Vagina (tissue), 2 donors: ENCODE measurements at regions not wholly inside any gene's neighbourhood (a gene's known extent, or its start where the extent isn't known, plus 50 kb on each side); places are given as distances from the start of the nearest gene placed in this dataset.
"Not testable (repeated sequence)": the region's sequence is repeated elsewhere in the genome, so short reads cannot be mapped to it uniquely, and the experiment has no call there.

Source experiments
- DNase-seq, 2 donors: peaks; one replicate each; pipeline ENCODE4 v3.0.0-alpha.2; 2017; ENCODE audit errors: extremely low spot score in 2 of 2
- H3K27ac ChIP-seq: fragments of 200-600 bp; sonication (generic); one replicate; pipeline ENCODE4 v1.5.1; 2019
- H3K27me3 ChIP-seq: fragments of 200-600 bp; sonication (generic); one replicate; pipeline ENCODE4 v1.5.1; 2019
- H3K36me3 ChIP-seq, 2 donors: fragments of 200-600 bp; sonication (generic); one replicate each; pipeline ENCODE4 v1.5.1; 2017 to 2019
- H3K4me1 ChIP-seq: fragments of 200-600 bp; sonication (generic); one replicate; pipeline ENCODE4 v1.5.1; 2019
- H3K4me3 ChIP-seq, 2 donors: fragments of 200-600 bp; sonication (generic); 1 replicate in 1 of 2; 2 replicates in 1 of 2; pipeline ENCODE4 v1.5.1; 2016 to 2019
- H3K9me3 ChIP-seq: fragments of 200-600 bp; sonication (generic); one replicate; pipeline ENCODE4 v1.5.1; 2019
- CTCF ChIP-seq, 3 experiments: fragments of 450-650 bp in 2 of 3; fragments of 200-600 bp in 1 of 3; sonication (generic) in 1 of 3; IDR thresholded peaks; one replicate each; pipeline ENCODE4 v1.5.1; 2017 to 2019; ENCODE audit warnings: antibody characterized with exemption in 3 of 3, mild to moderate bottlenecking in 2 of 3, moderate library complexity in 2 of 3
- POLR2A ChIP-seq, 2 donors: fragments of 450-650 bp; IDR thresholded peaks; one replicate each; pipeline ENCODE4 v1.6.1; 2017; ENCODE audit warnings: antibody characterized with exemption in 2 of 2, mild to moderate bottlenecking in 2 of 2, moderate library complexity in 2 of 2
- POLR2AphosphoS5 ChIP-seq, 2 donors: sonication (generic); formaldehyde crosslinking; IDR thresholded peaks; one replicate each; pipeline ENCODE4 v1.9.0; 2017; ENCODE audit warnings: antibody characterized with exemption in 2 of 2, mild to moderate bottlenecking in 2 of 2, low read depth in 1 of 2; ENCODE audit not compliant: insufficient read depth in 1 of 2
- intact Hi-C: fragments of 100-400 bp; cut with DNase I; formaldehyde crosslinking; loops from one replicate; pipeline ENCODE4 v1.15.1; 2023

- no peak overlapping the region for H3K27ac ChIP-seq
- intact Hi-C loops: no loop called here
- no peaks in the 10 kb centered on the region for H3K4me1 ChIP-seq
- no peaks in the 10 kb centered on the region for H3K36me3 ChIP-seq
- no peak for DNase-seq
- H3K27me3 ChIP-seq: no peaks in the 10 kb centered on the region
- no peak overlapping the region for H3K4me3 ChIP-seq
- no peak for TF ChIP-seq CTCF (IDR thresholded peaks at IDR 0.05)
- no peak for TF ChIP-seq POLR2AphosphoS5 (IDR thresholded peaks at IDR 0.05; ENCODE audit: insufficient read depth in 1 of 2, low read depth in 1 of 2)
- no peak for TF ChIP-seq POLR2A (IDR thresholded peaks at IDR 0.05)
- H3K9me3 ChIP-seq: no peaks in the 10 kb centered on the region
Observed at GRCh38 chr13:44678197-44678596, 102.1 kb upstream of the TSC22D1 start.

- Histone ChIP-seq H3K9me3 (no peaks in the 10 kb centered on the region), H3K27me3 (no peaks in the 10 kb centered on the region), H3K4me3 (no peak overlapping the region), H3K4me1 (no peaks in the 10 kb centered on the region), H3K27ac (no peak overlapping the region), H3K36me3 (no peaks in the 10 kb centered on the region)
- TF ChIP-seq POLR2AphosphoS5 (IDR thresholded peaks at IDR 0.05; ENCODE audit: insufficient read depth in 1 of 2, low read depth in 1 of 2): no peak
- TF ChIP-seq CTCF (IDR thresholded peaks at IDR 0.05): no peak
- no peak for TF ChIP-seq POLR2A (IDR thresholded peaks at IDR 0.05)
- intact Hi-C loops: no loop called here
- DNase-seq: no peak
Observed at GRCh38 chr13:44676534-44676933, 100.4 kb upstream of the TSC22D1 start.

- intact Hi-C loops: no loop called here
Observed at GRCh38 chr13:44669534-44669933, 93.4 kb upstream of the TSC22D1 start.

GRCh38 chr13:44668688-44669087 lies 92.6 kb upstream of the TSC22D1 start:
- H3K4me1 ChIP-seq: no peaks in the 10 kb centered on the region
- no peak for TF ChIP-seq POLR2A (IDR thresholded peaks at IDR 0.05)
- TF ChIP-seq CTCF (IDR thresholded peaks at IDR 0.05): no peak
- no peak for TF ChIP-seq POLR2AphosphoS5 (IDR thresholded peaks at IDR 0.05; ENCODE audit: insufficient read depth in 1 of 2, low read depth in 1 of 2)
- intact Hi-C loops: no loop called here

More at GRCh38 chr13:44669534-44669933, 93.4 kb upstream of the TSC22D1 start:
- no peak for TF ChIP-seq POLR2AphosphoS5 (IDR thresholded peaks at IDR 0.05; ENCODE audit: insufficient read depth in 1 of 2, low read depth in 1 of 2)
- TF ChIP-seq POLR2A (IDR thresholded peaks at IDR 0.05): no peak
- no peak for TF ChIP-seq CTCF (IDR thresholded peaks at IDR 0.05)
- H3K36me3 ChIP-seq: no peaks in the 10 kb centered on the region
- no peaks in the 10 kb centered on the region for H3K27me3 ChIP-seq
- H3K4me3 ChIP-seq: no peak overlapping the region
- H3K27ac ChIP-seq: no peak overlapping the region
- no peaks in the 10 kb centered on the region for H3K4me1 ChIP-seq
- H3K9me3 ChIP-seq: no peaks in the 10 kb centered on the region
- DNase-seq: no peak

GRCh38 chr13:44667943-44668342 lies 91.8 kb upstream of the TSC22D1 start:
- no peaks in the 10 kb centered on the region for H3K9me3 ChIP-seq
- H3K27ac ChIP-seq: no peak overlapping the region
- no peak for DNase-seq
- intact Hi-C loops: no loop called here
- H3K27me3 ChIP-seq: no peaks in the 10 kb centered on the region
- H3K36me3 ChIP-seq: no peaks in the 10 kb centered on the region
- no peak overlapping the region for H3K4me3 ChIP-seq
- no peak for TF ChIP-seq CTCF (IDR thresholded peaks at IDR 0.05)
- TF ChIP-seq POLR2A (IDR thresholded peaks at IDR 0.05): no peak
- no peak for TF ChIP-seq POLR2AphosphoS5 (IDR thresholded peaks at IDR 0.05; ENCODE audit: insufficient read depth in 1 of 2, low read depth in 1 of 2)
- H3K4me1 ChIP-seq: no peaks in the 10 kb centered on the region

More at GRCh38 chr13:44668688-44669087, 92.6 kb upstream of the TSC22D1 start:
- Histone ChIP-seq H3K36me3 (no peaks in the 10 kb centered on the region), H3K27me3 (no peaks in the 10 kb centered on the region), H3K27ac (no peak overlapping the region), H3K9me3 (no peaks in the 10 kb centered on the region), H3K4me3 (no peak overlapping the region)
- no peak for DNase-seq

GRCh38 chr13:44666538-44666937 lies 90.4 kb upstream of the TSC22D1 start:
- DNase-seq, intact Hi-C loops, H3K27ac ChIP-seq, H3K27me3 ChIP-seq, H3K4me3 ChIP-seq, H3K4me1 ChIP-seq, H3K36me3 ChIP-seq, H3K9me3 ChIP-seq: not testable (repeated sequence)
